H9 (cell line): ENCODE measurements at regions not wholly inside any gene's neighbourhood (a gene's known extent, or its start where the extent isn't known, plus 50 kb on each side); places are given as distances from the start of the nearest gene placed in this dataset.

Experiments used
- DNase-seq: peaks from one replicate; pipeline ENCODE4 v3.0.0-alpha.2; 2017
- H2AFZ ChIP-seq: one replicate; pipeline ENCODE4 v1.6.1; 2013; ENCODE audit warnings: mild to moderate bottlenecking, low read length, control low read depth, moderate library complexity
- H2AK5ac ChIP-seq: 2 replicates; pipeline ENCODE4 v1.6.1; 2013; ENCODE audit warnings: low read length, control low read depth, mixed read lengths; ENCODE audit not compliant: insufficient read length
- H2BK120ac ChIP-seq: one replicate; pipeline ENCODE4 v1.6.1; 2013; ENCODE audit warnings: low read depth, mild to moderate bottlenecking, low read length, control low read depth, inconsistent platforms; ENCODE audit not compliant: poor library complexity, severe bottlenecking
- H2BK12ac ChIP-seq: 2 replicates; pipeline ENCODE4 v1.6.1; 2013; ENCODE audit warnings: low read length, control low read depth, mixed read lengths, low read depth; ENCODE audit not compliant: insufficient read length
- H2BK15ac ChIP-seq: 2 replicates; pipeline ENCODE4 v1.6.1; 2013; ENCODE audit warnings: low read depth, low read length, control low read depth
- H2BK20ac ChIP-seq: one replicate; pipeline ENCODE4 v1.6.1; 2013; ENCODE audit warnings: low read depth, mild to moderate bottlenecking, low read length, control low read depth, inconsistent platforms; ENCODE audit not compliant: poor library complexity, severe bottlenecking
- H2BK5ac ChIP-seq: 2 replicates; pipeline ENCODE4 v1.6.1; 2013; ENCODE audit warnings: low read length, control low read depth, mixed read lengths; ENCODE audit not compliant: insufficient read length
- H3K14ac ChIP-seq: 2 replicates; pipeline ENCODE4 v1.6.1; 2013; ENCODE audit warnings: low read length, control low read depth; ENCODE audit not compliant: insufficient read depth
- H3K18ac ChIP-seq: 2 replicates; pipeline ENCODE4 v1.6.1; 2013; ENCODE audit warnings: low read depth, mild to moderate bottlenecking, mixed read lengths, low read length, control low read depth; ENCODE audit not compliant: insufficient read length
- H3K23ac ChIP-seq: 2 replicates; pipeline ENCODE4 v1.6.1; 2013; ENCODE audit warnings: low read length, control low read depth, mixed read lengths, low read depth; ENCODE audit not compliant: insufficient read length
- H3K23me2 ChIP-seq: 2 replicates; pipeline ENCODE4 v1.6.1; 2013; ENCODE audit warnings: low read depth, mild to moderate bottlenecking, mixed read lengths, low read length, control low read depth; ENCODE audit not compliant: insufficient read length, poor library complexity, severe bottlenecking
- H3K27ac ChIP-seq: 2 replicates; pipeline ENCODE4 v1.5.1; 2013; ENCODE audit warnings: low read length, control low read depth, mixed read lengths, low read depth; ENCODE audit not compliant: insufficient read length
- H3K27me3 ChIP-seq: 2 replicates; pipeline ENCODE4 v1.6.1; 2013; ENCODE audit warnings: low read length, control low read depth, inconsistent platforms; ENCODE audit not compliant: insufficient read depth
- H3K4ac ChIP-seq: 2 replicates; pipeline ENCODE4 v1.6.1; 2013; ENCODE audit warnings: low read depth, mild to moderate bottlenecking, control low read depth, inconsistent platforms, low read length, moderate library complexity
- H3K4me1 ChIP-seq: 2 replicates; pipeline ENCODE4 v1.6.1; 2013; ENCODE audit warnings: low read length, control low read depth, inconsistent platforms; ENCODE audit not compliant: insufficient read depth
- H3K4me2 ChIP-seq: 2 replicates; pipeline ENCODE4 v1.6.1; 2013; ENCODE audit warnings: low read length, control low read depth, mixed read lengths; ENCODE audit not compliant: insufficient read length, insufficient read depth
- H3K56ac ChIP-seq: 2 replicates; pipeline ENCODE4 v1.6.1; 2013; ENCODE audit warnings: low read depth, mild to moderate bottlenecking, mixed read lengths, low read length, control low read depth; ENCODE audit not compliant: insufficient read length
- H3K79me1 ChIP-seq: 2 replicates; pipeline ENCODE4 v1.6.1; 2013; ENCODE audit warnings: low read depth, mild to moderate bottlenecking, moderate library complexity, low read length, control low read depth, inconsistent platforms; ENCODE audit not compliant: insufficient read depth, poor library complexity, severe bottlenecking
- H3K79me2 ChIP-seq: 2 replicates; pipeline ENCODE4 v1.6.1; 2013; ENCODE audit warnings: low read length, control low read depth, inconsistent platforms; ENCODE audit not compliant: insufficient read depth
- H3K9ac ChIP-seq: 2 replicates; pipeline ENCODE4 v1.6.1; 2013; ENCODE audit warnings: low read length, control low read depth, mixed read lengths; ENCODE audit not compliant: insufficient read length; ENCODE audit errors: extremely low read depth
- H3K9me3 ChIP-seq: one replicate; pipeline ENCODE4 v1.6.1; 2013; ENCODE audit warnings: low read depth, low read length, inconsistent platforms; ENCODE audit not compliant: control insufficient read depth
- H3T11ph ChIP-seq: one replicate; pipeline ENCODE4 v1.6.1; 2013; ENCODE audit warnings: mild to moderate bottlenecking, low read length, control low read depth, inconsistent platforms
- H4K20me1 ChIP-seq: one replicate; pipeline ENCODE4 v1.6.1; 2013; ENCODE audit not compliant: control insufficient read depth, insufficient read length, insufficient read depth
- H4K5ac ChIP-seq: 2 replicates; pipeline ENCODE4 v1.6.1; 2013; ENCODE audit warnings: low read depth, mild to moderate bottlenecking, mixed read lengths, low read length, control low read depth; ENCODE audit not compliant: insufficient read length
- H4K8ac ChIP-seq: replicated peaks from 2 replicates; pipeline ENCODE4 v1.6.1; 2013; ENCODE audit warnings: low read length, control low read depth, mixed read lengths, low read depth; ENCODE audit not compliant: insufficient read length
- H4K91ac ChIP-seq: 2 replicates; pipeline ENCODE4 v1.6.1; 2013; ENCODE audit warnings: low read depth, mild to moderate bottlenecking, moderate library complexity, mixed read lengths, low read length, control low read depth; ENCODE audit not compliant: insufficient read length
- H3K27ac Mint-ChIP-seq, 3 experiments: 2 replicates in 2 of 3; 3 replicates in 1 of 3; pipeline ENCODE4 v1.8.0; 2020 to 2021; ENCODE audit warnings: mixed read lengths in 3 of 3, mild to moderate bottlenecking in 1 of 3, moderate library complexity in 1 of 3
- H3K27me3 Mint-ChIP-seq: 2 replicates; pipeline ENCODE4 v1.8.0; 2021; ENCODE audit warnings: low read depth, mild to moderate bottlenecking, moderate library complexity, mixed read lengths
- H3K36me3 Mint-ChIP-seq, 3 experiments: 2 replicates in 2 of 3; 3 replicates in 1 of 3; pipeline ENCODE4 v1.8.0; 2020 to 2021; ENCODE audit warnings: low read depth in 3 of 3, mixed read lengths in 3 of 3; ENCODE audit not compliant: insufficient read depth in 1 of 3
- H3K4me1 Mint-ChIP-seq, 2 experiments: 2 replicates each; pipeline ENCODE4 v1.8.0; 2020; ENCODE audit warnings: mixed read lengths in 2 of 2
- H3K4me3 Mint-ChIP-seq, 2 experiments: 2 replicates in 1 of 2; 3 replicates in 1 of 2; pipeline ENCODE4 v1.8.0; 2020 to 2021; ENCODE audit warnings: mild to moderate bottlenecking in 2 of 2, mixed read lengths in 2 of 2, moderate library complexity in 1 of 2
- H3K9me3 Mint-ChIP-seq, 2 experiments: 2 replicates in 1 of 2; 3 replicates in 1 of 2; pipeline ENCODE4 v1.8.0; 2020; ENCODE audit warnings: mild to moderate bottlenecking in 2 of 2, mixed read lengths in 2 of 2, moderate library complexity in 1 of 2
- WGBS: extraction: QIAGEN DNeasy Blood & Tissue Kit; methylation state at CpG from one replicate; pipeline ENCODE4 v1.1.7; 2013; ENCODE audit warnings: missing lambda C conversion rate, low lambda C conversion rate, mixed read lengths; ENCODE audit not compliant: insufficient read length; ENCODE audit errors: extremely low coverage; 5-methylcytosine and 5-hydroxymethylcytosine counted together
- TF ChIP-seq, protein P1 (sequence below): fragments of 200-600 bp; sonication (generic); conservative IDR thresholded peaks from 3 replicates; pipeline ENCODE4 v1.8.0; 2021; ENCODE audit warnings: antibody characterized with exemption, mild to moderate bottlenecking

DNA sequence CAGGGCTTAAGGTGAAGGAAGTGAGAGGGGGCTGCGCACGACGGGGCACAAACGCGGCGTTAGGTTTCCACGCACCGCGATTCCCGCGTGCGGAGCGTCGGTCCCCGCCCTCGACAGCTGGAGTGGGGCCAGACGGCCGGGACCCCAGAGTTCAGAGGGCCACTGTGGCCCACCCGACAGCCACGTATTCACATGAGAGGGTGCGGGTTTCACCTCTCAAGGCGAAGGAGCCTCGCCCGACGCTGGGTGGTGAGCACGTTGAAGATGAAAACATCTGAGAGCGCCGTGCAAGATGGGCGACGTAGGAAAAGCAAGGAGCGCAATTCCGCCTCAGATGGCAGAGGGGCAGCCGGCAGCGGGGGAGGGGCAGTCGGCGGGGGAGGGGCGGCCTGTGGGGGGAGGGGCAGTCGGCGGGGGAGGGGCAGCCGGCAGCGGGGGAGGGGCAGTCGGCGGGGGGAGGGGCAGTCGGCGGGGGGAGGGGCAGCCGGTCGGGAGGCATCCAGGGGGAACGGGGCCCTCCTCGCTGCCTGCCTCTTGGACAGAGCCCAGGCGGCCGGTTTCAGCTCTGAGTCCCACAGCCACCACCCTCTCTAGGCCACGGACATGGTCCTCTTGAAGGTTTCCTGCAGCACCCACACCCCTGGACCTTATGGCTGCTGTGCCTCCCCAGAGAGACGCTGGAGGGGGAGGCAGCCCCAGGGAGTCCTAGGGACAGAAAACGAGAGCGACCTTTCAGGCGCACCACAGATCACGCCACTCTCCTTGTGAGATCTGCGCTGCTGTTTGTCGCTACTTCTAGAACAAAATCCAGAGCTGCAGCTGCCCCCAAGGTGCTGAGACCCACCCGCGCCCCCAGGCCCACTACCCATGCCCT, 113.7 kb downstream of the DLL1 start:
- H2AFZ ChIP-seq: no peak overlapping the region
- WGBS: no CpG with 5 or more reads among the region's 61 CpGs

More for the DNA sequence above, 113.7 kb downstream of the DLL1 start:
- Histone ChIP-seq H2BK5ac (no peak overlapping the region), H4K5ac (no peak overlapping the region), H3K23me2 (no peaks in the 10 kb centered on the region), H4K8ac (no peak overlapping the region), H3K18ac (no peak overlapping the region), H3K23ac (no peak overlapping the region), H3K14ac (no peak overlapping the region; the same call in 1 of the 2 replicates), H3K27me3 (no peaks in the 10 kb centered on the region), H3K79me2 (no peaks in the 10 kb centered on the region), H3K56ac (no peak overlapping the region), H3K79me1 (no peaks in the 10 kb centered on the region), H3K4me2 (no peak overlapping the region), H3K4me1 (no peaks in the 10 kb centered on the region), H4K91ac (no peak overlapping the region), H3T11ph (no peak overlapping the region), H2BK12ac (no peak overlapping the region), H2BK120ac (no peak overlapping the region), H3K9ac (no peak overlapping the region), H2AK5ac (no peak overlapping the region), H3K9me3 (no peaks in the 10 kb centered on the region), H4K20me1 (no peaks in the 10 kb centered on the region), H2BK15ac (no peak overlapping the region), H3K27ac (no peak overlapping the region), H3K4ac (no peak overlapping the region), H2BK20ac (no peak overlapping the region)
- TF ChIP-seq, protein P1, sequence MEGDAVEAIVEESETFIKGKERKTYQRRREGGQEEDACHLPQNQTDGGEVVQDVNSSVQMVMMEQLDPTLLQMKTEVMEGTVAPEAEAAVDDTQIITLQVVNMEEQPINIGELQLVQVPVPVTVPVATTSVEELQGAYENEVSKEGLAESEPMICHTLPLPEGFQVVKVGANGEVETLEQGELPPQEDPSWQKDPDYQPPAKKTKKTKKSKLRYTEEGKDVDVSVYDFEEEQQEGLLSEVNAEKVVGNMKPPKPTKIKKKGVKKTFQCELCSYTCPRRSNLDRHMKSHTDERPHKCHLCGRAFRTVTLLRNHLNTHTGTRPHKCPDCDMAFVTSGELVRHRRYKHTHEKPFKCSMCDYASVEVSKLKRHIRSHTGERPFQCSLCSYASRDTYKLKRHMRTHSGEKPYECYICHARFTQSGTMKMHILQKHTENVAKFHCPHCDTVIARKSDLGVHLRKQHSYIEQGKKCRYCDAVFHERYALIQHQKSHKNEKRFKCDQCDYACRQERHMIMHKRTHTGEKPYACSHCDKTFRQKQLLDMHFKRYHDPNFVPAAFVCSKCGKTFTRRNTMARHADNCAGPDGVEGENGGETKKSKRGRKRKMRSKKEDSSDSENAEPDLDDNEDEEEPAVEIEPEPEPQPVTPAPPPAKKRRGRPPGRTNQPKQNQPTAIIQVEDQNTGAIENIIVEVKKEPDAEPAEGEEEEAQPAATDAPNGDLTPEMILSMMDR: no peak
- H3K9me3 Mint-ChIP-seq: peaks cover 6 to 23% of the 10 kb centered on the region in 2 experiments
- H3K27me3 Mint-ChIP-seq: peaks cover 10% of the 10 kb centered on the region
- peaks cover 2 to 4% (median 4%) of the 10 kb centered on the region in 3 experiments; a peak in 5 of 7 replicates for H3K36me3 Mint-ChIP-seq
- no peak overlapping the region for H3K4me3 Mint-ChIP-seq
- peak overlapping the region in 1 of 3 experiments; percentile 78; a peak in 1 of 7 replicates for H3K27ac Mint-ChIP-seq
- DNase-seq: peak; percentile 26
- no peaks in the 10 kb centered on the region for H3K4me1 Mint-ChIP-seq
